OCI-LY7 (cell line): ENCODE measurements at regions not wholly inside any gene's neighbourhood (a gene's known extent, or its start where the extent isn't known, plus 50 kb on each side); places are given as distances from the start of the nearest gene placed in this dataset.

Source experiments
- BruUV-seq: library from RNA; stranded (reverse); fragments of 400-500 nt; replicated peaks from 2 replicates; lab custom pipeline; 2021; lab: Mats Ljungman, UMichigan
- CTCF ChIA-PET: fragments of 300-600 bp; sonication (Branson Sonifier 250); formaldehyde crosslinking; loops from one replicate; lab custom pipeline; 2022; ENCODE audit warnings: antibody characterized with exemption; ENCODE audit not compliant: unreplicated experiment; lab: Charles Lee
- POLR2A ChIA-PET: fragments of 300-600 bp; sonication (Branson Sonifier 250); formaldehyde crosslinking; loops from one replicate; lab custom pipeline; 2022; ENCODE audit warnings: antibody characterized with exemption; lab: Charles Lee
- DNase-seq: peaks from one replicate; pipeline ENCODE4 v3.0.0-alpha.2; 2015; ENCODE audit warnings: low spot score
- H2AFZ ChIP-seq: fragments of 200-600 bp; sonication (generic), shearing (Covaris generic); 2 replicates; pipeline ENCODE4 v1.6.1; 2014; ENCODE audit warnings: mild to moderate bottlenecking, antibody characterized with exemption, low read length, moderate library complexity
- H3K27ac ChIP-seq: fragments of 200-600 bp; sonication (generic); 2 replicates; pipeline ENCODE4 v1.5.1; 2014; ENCODE audit warnings: mixed run types, low read depth, mild to moderate bottlenecking, moderate library complexity, low read length, inconsistent platforms; ENCODE audit not compliant: poor library complexity, severe bottlenecking
- H3K36me3 ChIP-seq: fragments of 200-600 bp; sonication (generic); 2 replicates; pipeline ENCODE4 v1.6.1; 2014; ENCODE audit warnings: mild to moderate bottlenecking, antibody characterized with exemption, low read length, moderate library complexity, mixed read lengths; ENCODE audit not compliant: insufficient read depth
- H3K4me1 ChIP-seq: fragments of 200-600 bp; sonication (generic); 2 replicates; pipeline ENCODE4 v1.5.1; 2014; ENCODE audit warnings: mild to moderate bottlenecking, low read length; ENCODE audit not compliant: insufficient read depth, poor library complexity, severe bottlenecking
- H3K4me2 ChIP-seq: fragments of 200-600 bp; sonication (generic); 2 replicates; pipeline ENCODE4 v1.6.1; 2014; ENCODE audit warnings: mild to moderate bottlenecking, low read length
- H3K4me3 ChIP-seq: fragments of 200-600 bp; sonication (generic); 2 replicates; pipeline ENCODE4 v1.5.1; 2014; ENCODE audit warnings: mild to moderate bottlenecking, low read depth, low read length; ENCODE audit not compliant: poor library complexity, severe bottlenecking
- H3K79me2 ChIP-seq: fragments of 200-600 bp; sonication (generic); 2 replicates; pipeline ENCODE4 v1.6.1; 2016; ENCODE audit warnings: low read depth, mild to moderate bottlenecking, low read length, moderate library complexity, mixed read lengths; ENCODE audit not compliant: insufficient read depth
- H3K9me2 ChIP-seq: fragments of 200-600 bp; sonication (generic); 2 replicates; pipeline ENCODE4 v1.6.1; 2016; ENCODE audit warnings: mild to moderate bottlenecking, low read length, mixed read lengths; ENCODE audit not compliant: insufficient read depth
- H3K9me3 ChIP-seq: fragments of 200-600 bp; sonication (generic); 2 replicates; pipeline ENCODE4 v1.6.1; 2014; ENCODE audit warnings: mild to moderate bottlenecking, mixed run types, low read length, mixed read lengths
- H4K20me1 ChIP-seq: fragments of 200-600 bp; sonication (generic); 2 replicates; pipeline ENCODE4 v1.6.1; 2014; ENCODE audit warnings: mild to moderate bottlenecking, antibody characterized with exemption, low read length, moderate library complexity, mixed read lengths; ENCODE audit not compliant: insufficient read depth
- CTCF ChIP-seq: fragments of 200-600 bp; sonication (generic); conservative IDR thresholded peaks from 2 replicates; pipeline ENCODE4 v1.5.1; 2014; ENCODE audit warnings: mild to moderate bottlenecking, antibody characterized with exemption, low read length, moderate library complexity, mixed read lengths
- EZH2phosphoT487 ChIP-seq: fragments of 200-600 bp; sonication (generic); IDR thresholded peaks from 2 replicates; pipeline ENCODE4 v1.6.1; 2018; ENCODE audit warnings: low read depth, borderline replicate concordance, mild to moderate bottlenecking, mixed run types, antibody characterized with exemption, low read length, moderate library complexity, mixed read lengths
- intact Hi-C: fragments of 100-400 bp; cut with micrococcal nuclease; formaldehyde crosslinking; loops from one replicate; pipeline ENCODE4 v1.10.0; 2022; ENCODE audit not compliant: unreplicated experiment

- no peak overlapping the region for H3K27ac ChIP-seq
- no peaks in the 10 kb centered on the region for H3K9me3 ChIP-seq
- ChIA-PET POLR2A (no interaction called here), CTCF (no interaction called here)
- peaks cover 4% of the 10 kb centered on the region; the same call in 1 of the 2 replicates for H3K9me2 ChIP-seq
- H2AFZ ChIP-seq: no peak overlapping the region
- H3K4me2 ChIP-seq: no peak overlapping the region
- H3K4me1 ChIP-seq: no peaks in the 10 kb centered on the region
- intact Hi-C loops: no loop called here
- H3K36me3 ChIP-seq: no peaks in the 10 kb centered on the region
- no peaks in the 10 kb centered on the region for H4K20me1 ChIP-seq
- no peaks in the 10 kb centered on the region for H3K79me2 ChIP-seq
- BruUV-seq: no TSS peak
- H3K4me3 ChIP-seq: no peak overlapping the region
- TF ChIP-seq CTCF (no peak), EZH2phosphoT487 (no peak)
- DNase-seq: no peak
Measured at GRCh38 chr4:143082701-143083100, 102.0 kb upstream of the USP38 start.

- ChIA-PET POLR2A (interaction anchor here (0.6 kb wide), 1 partner anchor 111 kb away, joined by 3 read pairs; no protein-coding TSS in a partner anchor), CTCF (no interaction called here)
- no TSS peak for BruUV-seq
Measured at GRCh38 chr4:143083756-143084472, 100.8 kb upstream of the USP38 start.

More at GRCh38 chr4:143083756-143084472, 100.8 kb upstream of the USP38 start:
- no peak overlapping the region for H3K27ac ChIP-seq
- no peaks in the 10 kb centered on the region for H3K36me3 ChIP-seq
- no peaks in the 10 kb centered on the region for H3K9me3 ChIP-seq
- H3K4me1 ChIP-seq: no peaks in the 10 kb centered on the region
- no peak for TF ChIP-seq CTCF
- no peak for TF ChIP-seq EZH2phosphoT487
- no peak overlapping the region for H3K4me3 ChIP-seq
- no peak for DNase-seq
- no peaks in the 10 kb centered on the region for H3K79me2 ChIP-seq
- intact Hi-C loops: no loop called here
- H2AFZ ChIP-seq: no peak overlapping the region
- no peak overlapping the region for H3K4me2 ChIP-seq
- no peaks in the 10 kb centered on the region for H3K9me2 ChIP-seq
- H4K20me1 ChIP-seq: no peaks in the 10 kb centered on the region
